ENCODE measurements at regions not wholly inside any gene's neighbourhood (a gene's known extent, or its start where the extent isn't known, plus 50 kb on each side); places are given as distances from the start of the nearest gene placed in this dataset.

DNA sequence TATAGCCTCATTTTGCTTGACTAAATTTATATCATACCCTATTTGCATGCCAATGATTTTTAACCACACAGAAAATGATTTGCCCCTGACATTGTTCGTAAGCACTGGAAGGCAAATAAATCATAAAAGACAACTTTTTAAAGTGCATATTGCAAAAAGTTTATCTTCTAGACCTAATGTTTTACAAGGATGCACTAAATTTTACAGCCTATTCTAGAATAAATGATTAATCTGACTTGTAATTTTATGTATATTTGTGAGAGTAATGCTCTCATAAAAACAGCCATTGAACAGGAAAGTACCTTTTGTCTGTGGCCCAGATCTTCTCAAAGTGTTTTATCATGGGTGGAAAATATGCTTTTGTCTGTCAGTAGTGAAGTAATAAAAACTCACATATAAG lies 546.6 kb downstream of the EPHA3 start:
- H3K36me3 ChIP-seq = no peaks in the 10 kb centered on the region
- DNase-seq = no peak

DNA sequence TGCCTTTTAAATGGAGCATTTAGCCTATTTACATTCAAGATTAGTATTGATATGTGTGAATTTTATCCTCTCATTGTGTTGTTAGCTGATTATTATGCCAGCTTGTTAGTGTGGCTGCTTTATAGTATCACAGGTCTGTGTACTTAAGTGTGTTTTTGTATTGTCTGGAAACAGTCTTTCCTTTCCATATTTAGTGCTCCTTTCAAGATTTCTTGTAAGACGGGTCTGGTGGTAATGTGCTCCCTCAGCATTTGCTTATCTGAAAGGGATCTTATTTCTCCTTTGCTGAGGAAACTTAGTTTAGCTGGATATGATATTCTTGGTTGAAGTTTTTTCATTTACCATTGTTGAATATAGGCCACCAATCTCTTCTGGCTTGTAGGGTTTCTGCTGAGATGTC lies 549.0 kb downstream of the EPHA3 start:
- no peaks in the 10 kb centered on the region for H3K4me1 ChIP-seq
- WGBS (ENCODE audit: insufficient coverage, low coverage, low lambda C conversion rate, missing lambda C conversion rate) = 55% methylated on average over 1 of the region's 1 CpG

More for the DNA sequence above, 546.6 kb downstream of the EPHA3 start:
- Histone ChIP-seq H3K4me1 (no peaks in the 10 kb centered on the region), H3K27ac (no peak overlapping the region), H3K4me3 (no peak overlapping the region), H3K27me3 (no peaks in the 10 kb centered on the region), H3K9me3 (no peaks in the 10 kb centered on the region)
- 42% methylated on average over 1 of the region's 1 CpG for WGBS (ENCODE audit: insufficient coverage, low coverage, low lambda C conversion rate, missing lambda C conversion rate)
- TF ChIP-seq, protein P1, sequence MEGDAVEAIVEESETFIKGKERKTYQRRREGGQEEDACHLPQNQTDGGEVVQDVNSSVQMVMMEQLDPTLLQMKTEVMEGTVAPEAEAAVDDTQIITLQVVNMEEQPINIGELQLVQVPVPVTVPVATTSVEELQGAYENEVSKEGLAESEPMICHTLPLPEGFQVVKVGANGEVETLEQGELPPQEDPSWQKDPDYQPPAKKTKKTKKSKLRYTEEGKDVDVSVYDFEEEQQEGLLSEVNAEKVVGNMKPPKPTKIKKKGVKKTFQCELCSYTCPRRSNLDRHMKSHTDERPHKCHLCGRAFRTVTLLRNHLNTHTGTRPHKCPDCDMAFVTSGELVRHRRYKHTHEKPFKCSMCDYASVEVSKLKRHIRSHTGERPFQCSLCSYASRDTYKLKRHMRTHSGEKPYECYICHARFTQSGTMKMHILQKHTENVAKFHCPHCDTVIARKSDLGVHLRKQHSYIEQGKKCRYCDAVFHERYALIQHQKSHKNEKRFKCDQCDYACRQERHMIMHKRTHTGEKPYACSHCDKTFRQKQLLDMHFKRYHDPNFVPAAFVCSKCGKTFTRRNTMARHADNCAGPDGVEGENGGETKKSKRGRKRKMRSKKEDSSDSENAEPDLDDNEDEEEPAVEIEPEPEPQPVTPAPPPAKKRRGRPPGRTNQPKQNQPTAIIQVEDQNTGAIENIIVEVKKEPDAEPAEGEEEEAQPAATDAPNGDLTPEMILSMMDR (IDR thresholded peaks at IDR 0.05) = no peak
- no peak for TF ChIP-seq POLR2A (IDR thresholded peaks at IDR 0.05)
- ATAC-seq = no peak
- intact Hi-C loops (cut with DNase I) = no loop called here

DNA sequence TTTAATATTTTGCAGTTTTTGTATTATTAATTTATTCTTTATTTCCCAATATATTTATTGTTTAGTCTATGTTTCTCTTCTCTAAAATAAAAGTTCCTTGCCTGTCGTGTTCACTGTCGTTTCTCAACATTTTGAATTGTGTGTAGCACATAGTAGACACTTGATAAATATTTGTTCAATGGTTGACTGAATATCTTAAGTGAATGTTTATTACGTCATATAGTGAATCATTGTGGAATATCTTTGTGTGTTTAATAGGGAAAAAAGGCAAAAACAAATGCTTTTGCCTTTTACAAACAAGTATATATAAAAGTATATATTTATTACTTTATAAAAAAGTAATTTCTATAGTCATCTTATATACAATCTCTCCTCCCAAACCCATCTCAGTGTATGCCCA lies 572.3 kb downstream of the EPHA3 start:
- H3K36me3 ChIP-seq = no peaks in the 10 kb centered on the region
- TF ChIP-seq POLR2A (IDR thresholded peaks at IDR 0.05) = no peak
- TF ChIP-seq, protein P1 (IDR thresholded peaks at IDR 0.05) = no peak
- no peak for ATAC-seq
- no peak for DNase-seq
- no peaks in the 10 kb centered on the region for H3K9me3 ChIP-seq
- no peaks in the 10 kb centered on the region for H3K27me3 ChIP-seq
- H3K4me3 ChIP-seq = no peak overlapping the region
- intact Hi-C loops (cut with DNase I) = no loop called here
- 34% methylated on average over 3 of the region's 3 CpGs for whole genome bisulfite sequencing (ENCODE audit: insufficient coverage, low coverage, low lambda C conversion rate, missing lambda C conversion rate)
- H3K4me1 ChIP-seq = no peaks in the 10 kb centered on the region
- no peak overlapping the region for H3K27ac ChIP-seq

More for the DNA sequence above, 549.0 kb downstream of the EPHA3 start:
- Histone ChIP-seq H3K4me3 (no peak overlapping the region), H3K27me3 (no peaks in the 10 kb centered on the region), H3K27ac (no peak overlapping the region), H3K36me3 (no peaks in the 10 kb centered on the region), H3K9me3 (no peaks in the 10 kb centered on the region)
- ATAC-seq (no peak), DNase-seq (no peak)
- TF ChIP-seq, protein P1 (IDR thresholded peaks at IDR 0.05) = no peak
- no peak for TF ChIP-seq POLR2A (IDR thresholded peaks at IDR 0.05)
- intact Hi-C loops (cut with DNase I) = no loop called here

DNA sequence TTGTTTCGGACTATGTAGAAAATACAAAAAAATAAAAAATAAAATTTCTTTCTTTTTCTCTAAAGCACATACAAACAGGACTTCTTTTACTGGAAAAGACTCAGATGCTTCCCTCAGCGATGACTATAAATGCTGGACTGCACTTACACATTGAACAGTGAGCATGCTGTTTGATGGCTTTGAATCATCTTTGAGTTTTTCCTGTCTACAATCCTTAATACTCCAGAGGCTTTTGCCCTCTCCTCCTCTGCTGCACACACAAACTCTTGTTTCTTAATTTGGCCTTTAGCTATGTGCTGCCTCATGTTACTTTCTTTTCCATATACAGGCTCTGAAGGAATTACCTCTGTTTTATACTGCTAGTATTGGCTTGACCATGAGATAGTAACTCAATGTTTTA lies 575.1 kb downstream of the EPHA3 start:
- ATAC-seq = no peak
- Histone ChIP-seq H3K27ac (no peak overlapping the region), H3K36me3 (no peaks in the 10 kb centered on the region), H3K4me1 (no peaks in the 10 kb centered on the region), H3K9me3 (no peaks in the 10 kb centered on the region), H3K4me3 (no peak overlapping the region), H3K27me3 (no peaks in the 10 kb centered on the region)
- WGBS (ENCODE audit: insufficient coverage, low coverage, low lambda C conversion rate, missing lambda C conversion rate) = 50% methylated on average over 2 of the region's 2 CpGs
- intact Hi-C loops (cut with DNase I) = no loop called here
- no peak for DNase-seq
- no peak for TF ChIP-seq POLR2A (IDR thresholded peaks at IDR 0.05)
- TF ChIP-seq, protein P1 (IDR thresholded peaks at IDR 0.05) = no peak

DNA sequence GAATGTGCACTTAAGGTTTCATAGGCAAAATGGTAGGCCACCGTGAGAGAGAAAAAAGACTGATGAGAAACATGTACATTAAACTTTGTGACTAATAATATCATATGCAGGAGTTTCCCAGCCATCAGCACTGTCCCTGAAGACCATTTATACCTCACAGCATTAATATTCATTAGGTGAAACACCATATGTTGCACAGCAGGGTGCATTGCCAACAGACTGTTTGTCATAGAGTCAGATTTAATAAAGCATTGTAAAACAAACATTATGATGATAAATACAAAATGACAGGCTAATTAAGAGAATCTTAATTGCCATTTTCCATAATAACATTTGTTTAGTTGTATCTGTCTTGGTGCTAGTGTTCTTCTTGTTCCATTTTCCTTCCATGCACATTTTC lies 578.3 kb downstream of the EPHA3 start:
- DNase-seq = no peak
- intact Hi-C loops (cut with DNase I) = no loop called here
- no peaks in the 10 kb centered on the region for H3K4me1 ChIP-seq
- 80% methylated on average over 1 of the region's 1 CpG for WGBS (ENCODE audit: insufficient coverage, low coverage, low lambda C conversion rate, missing lambda C conversion rate)
- H3K36me3 ChIP-seq = no peaks in the 10 kb centered on the region
- H3K27me3 ChIP-seq = no peaks in the 10 kb centered on the region
- TF ChIP-seq, protein P1 (IDR thresholded peaks at IDR 0.05) = no peak
- no peak overlapping the region for H3K4me3 ChIP-seq
- H3K27ac ChIP-seq = no peak overlapping the region
- no peaks in the 10 kb centered on the region for H3K9me3 ChIP-seq
- ATAC-seq = no peak
